ENCODE measurements at regions not wholly inside any gene's neighbourhood (a gene's known extent, or its start where the extent isn't known, plus 50 kb on each side); places are given as distances from the start of the nearest gene placed in this dataset.
A peak's percentile ranks its signal among the peaks of the same experiment; 100 is the strongest.

DNA sequence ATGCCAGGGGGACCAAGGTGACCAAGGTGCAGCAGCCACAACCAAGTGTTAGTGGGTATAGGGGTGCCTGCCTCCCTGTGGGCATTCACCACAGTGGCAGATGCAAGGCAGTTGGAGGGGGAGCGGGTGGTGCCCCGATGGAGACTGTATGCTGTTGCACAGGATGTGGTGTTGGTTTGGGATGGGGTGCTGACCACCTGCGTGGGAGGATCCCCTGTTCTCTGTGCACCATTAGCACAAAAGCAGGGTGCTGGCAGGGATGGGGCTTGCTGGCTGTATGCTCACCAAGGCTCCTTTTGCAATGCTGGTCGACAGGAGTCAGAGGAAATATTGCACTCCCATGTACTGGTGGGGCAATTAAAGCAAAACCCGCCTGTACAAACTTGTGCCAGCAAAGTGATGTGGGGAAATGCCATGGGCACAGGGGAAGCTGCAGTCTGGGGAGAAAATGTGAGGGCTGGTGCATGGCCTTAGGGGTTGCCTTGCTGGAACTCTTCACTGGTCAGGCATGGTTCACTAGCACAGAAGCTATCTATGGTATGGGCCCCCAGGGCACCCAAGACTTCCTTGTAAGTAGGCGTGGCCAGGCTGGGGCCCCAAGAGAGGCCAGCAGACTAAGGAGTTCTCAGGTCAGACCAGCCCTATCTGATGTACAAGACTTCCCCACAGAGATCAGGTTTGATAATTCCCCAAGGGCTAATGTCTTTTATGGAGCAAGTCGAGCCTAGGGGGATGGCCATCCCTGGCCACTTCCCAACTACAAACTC is 51.9 kb upstream of the GNAT3 start:
- H3K27me3 ChIP-seq: no peaks in the 10 kb centered on the region
- DNase-seq: no peak
- no peaks in the 10 kb centered on the region for H3K4me1 ChIP-seq (ENCODE audit: insufficient read depth)
- no peak overlapping the region for H3K27ac ChIP-seq
- H3K36me3 ChIP-seq: no peaks in the 10 kb centered on the region
- TF ChIP-seq POLR2A (IDR thresholded peaks at IDR 0.05) (no peak), EP300 (IDR thresholded peaks at IDR 0.05) (no peak)
- TF ChIP-seq, protein P1, sequence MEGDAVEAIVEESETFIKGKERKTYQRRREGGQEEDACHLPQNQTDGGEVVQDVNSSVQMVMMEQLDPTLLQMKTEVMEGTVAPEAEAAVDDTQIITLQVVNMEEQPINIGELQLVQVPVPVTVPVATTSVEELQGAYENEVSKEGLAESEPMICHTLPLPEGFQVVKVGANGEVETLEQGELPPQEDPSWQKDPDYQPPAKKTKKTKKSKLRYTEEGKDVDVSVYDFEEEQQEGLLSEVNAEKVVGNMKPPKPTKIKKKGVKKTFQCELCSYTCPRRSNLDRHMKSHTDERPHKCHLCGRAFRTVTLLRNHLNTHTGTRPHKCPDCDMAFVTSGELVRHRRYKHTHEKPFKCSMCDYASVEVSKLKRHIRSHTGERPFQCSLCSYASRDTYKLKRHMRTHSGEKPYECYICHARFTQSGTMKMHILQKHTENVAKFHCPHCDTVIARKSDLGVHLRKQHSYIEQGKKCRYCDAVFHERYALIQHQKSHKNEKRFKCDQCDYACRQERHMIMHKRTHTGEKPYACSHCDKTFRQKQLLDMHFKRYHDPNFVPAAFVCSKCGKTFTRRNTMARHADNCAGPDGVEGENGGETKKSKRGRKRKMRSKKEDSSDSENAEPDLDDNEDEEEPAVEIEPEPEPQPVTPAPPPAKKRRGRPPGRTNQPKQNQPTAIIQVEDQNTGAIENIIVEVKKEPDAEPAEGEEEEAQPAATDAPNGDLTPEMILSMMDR (IDR thresholded peaks at IDR 0.05): no peak
- intact Hi-C loops (cut with DNase I): no loop called here
- 84 to 91% (median 87%) methylated on average over 7 of the region's 7 CpGs for WGBS, 3 donors
- H3K9me3 ChIP-seq: no peaks in the 10 kb centered on the region
- H3K4me3 ChIP-seq: no peak overlapping the region

DNA sequence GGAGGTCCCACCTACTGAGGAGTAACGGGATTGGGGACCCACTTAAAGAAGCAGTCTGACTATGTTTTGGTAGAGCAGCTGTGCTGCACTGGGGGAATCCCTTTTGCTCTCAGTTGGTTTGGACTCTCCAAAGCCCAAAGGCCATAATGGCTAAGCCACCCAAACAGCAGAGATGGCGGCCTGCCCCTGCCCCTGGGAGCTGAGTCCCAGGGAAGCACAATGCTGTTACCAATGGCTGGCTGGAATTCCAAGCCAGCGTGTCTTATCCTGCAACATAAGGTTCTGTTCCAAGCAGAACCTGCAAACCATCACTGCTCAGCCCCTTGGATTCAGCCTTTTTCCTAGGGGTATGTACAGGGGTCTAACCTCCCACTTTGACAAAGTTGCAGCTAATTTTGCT is 53.7 kb upstream of the GNAT3 start:
- TF ChIP-seq, protein P1 (IDR thresholded peaks at IDR 0.05): no peak
- TF ChIP-seq POLR2A (IDR thresholded peaks at IDR 0.05): no peak
- no peak for TF ChIP-seq EP300 (IDR thresholded peaks at IDR 0.05)
- no peak for DNase-seq
- 76 to 97% (median 93%) methylated on average over 3 of the region's 3 CpGs for WGBS, 3 donors
- Histone ChIP-seq H3K36me3 (no peaks in the 10 kb centered on the region), H3K4me3 (no peak overlapping the region), H3K27ac (no peak overlapping the region), H3K27me3 (no peaks in the 10 kb centered on the region), H3K4me1 (ENCODE audit: insufficient read depth) (no peaks in the 10 kb centered on the region), H3K9me3 (no peaks in the 10 kb centered on the region)
- intact Hi-C loops (cut with DNase I): no loop called here

DNA sequence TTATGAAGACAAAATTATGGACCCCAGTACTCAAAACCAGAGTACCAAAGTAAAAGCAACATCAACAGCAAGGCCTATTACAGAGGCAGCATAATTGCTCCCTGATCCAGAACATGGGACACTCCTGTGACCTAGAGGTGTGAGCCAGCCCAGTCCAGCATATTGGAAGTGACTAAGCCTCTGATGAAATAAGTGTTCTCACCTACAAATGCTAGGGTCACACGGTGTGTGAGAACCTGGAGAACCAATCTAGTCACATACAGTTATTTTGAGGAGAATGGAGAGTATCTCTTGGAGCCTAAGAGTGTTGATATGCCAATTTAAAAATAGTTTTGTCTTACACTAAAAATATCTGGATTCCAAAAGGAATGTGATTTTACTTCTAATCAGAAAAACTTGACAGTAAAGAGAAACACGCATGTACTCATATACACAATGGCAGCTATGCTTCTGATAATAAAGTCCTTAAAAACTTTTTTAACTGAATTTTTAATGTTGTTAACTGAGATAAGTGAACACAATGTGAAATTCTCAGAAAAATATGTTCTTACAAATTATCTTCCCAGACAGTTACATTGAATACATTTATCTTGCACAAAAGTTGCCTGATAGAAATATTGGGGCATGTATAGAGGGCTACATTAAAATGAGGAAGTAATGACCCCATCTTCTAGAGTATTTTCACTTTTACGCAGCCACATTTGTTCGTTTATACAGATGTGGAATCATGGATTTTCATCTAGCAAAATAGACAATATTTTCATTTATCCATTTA is 56.8 kb upstream of the CD36 start:
- no peaks in the 10 kb centered on the region for H3K36me3 ChIP-seq
- no peak for DNase-seq
- TF ChIP-seq, protein P1 (IDR thresholded peaks at IDR 0.05): no peak
- no peak for TF ChIP-seq POLR2A (IDR thresholded peaks at IDR 0.05)
- H3K27ac ChIP-seq: no peak overlapping the region
- 64 to 79% (median 69%) methylated on average over 4 of the region's 4 CpGs for WGBS, 3 donors
- no peaks in the 10 kb centered on the region for H3K27me3 ChIP-seq
- H3K4me1 ChIP-seq (ENCODE audit: insufficient read depth): no peaks in the 10 kb centered on the region
- no peaks in the 10 kb centered on the region for H3K9me3 ChIP-seq
- H3K4me3 ChIP-seq: no peak overlapping the region
- intact Hi-C loops (cut with DNase I): no loop called here

DNA sequence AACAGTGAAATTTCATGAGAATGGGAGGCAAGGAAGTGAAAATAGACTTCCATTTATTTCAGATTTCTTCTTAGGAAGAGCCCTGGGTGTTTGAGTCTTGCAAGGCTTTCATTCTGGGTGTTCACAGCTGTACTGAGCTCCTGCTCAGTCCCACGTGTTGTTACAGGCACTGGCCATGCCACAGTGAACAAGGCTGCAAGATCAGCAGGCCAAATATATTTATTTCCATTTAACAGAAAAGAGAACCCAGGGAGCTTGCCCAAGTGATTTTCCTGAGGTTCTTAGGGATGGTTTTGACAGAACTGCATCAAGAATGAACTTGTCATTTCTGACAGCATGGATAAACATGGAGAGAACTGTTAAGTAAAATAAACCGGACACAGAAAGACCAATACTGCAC is 54.5 kb upstream of the CD36 start:
- Histone ChIP-seq H3K9me3 (no peaks in the 10 kb centered on the region), H3K27ac (no peak overlapping the region), H3K36me3 (no peaks in the 10 kb centered on the region), H3K4me1 (ENCODE audit: insufficient read depth) (no peaks in the 10 kb centered on the region), H3K4me3 (no peak overlapping the region), H3K27me3 (no peaks in the 10 kb centered on the region)
- 52 to 86% (median 65%) methylated on average over 2 of the region's 2 CpGs for WGBS, 3 donors
- peak in 1 of 5 donors; percentile 24 for DNase-seq
- no peak for TF ChIP-seq EP300 (IDR thresholded peaks at IDR 0.05)
- TF ChIP-seq POLR2A (IDR thresholded peaks at IDR 0.05): no peak
- TF ChIP-seq, protein P1 (IDR thresholded peaks at IDR 0.05): no peak
- intact Hi-C loops (cut with DNase I): no loop called here
